Sigmoid colon (tissue), 6 donors: ENCODE measurements at regions not wholly inside any gene's neighbourhood (a gene's known extent, or its start where the extent isn't known, plus 50 kb on each side); places are given as distances from the start of the nearest gene placed in this dataset.

Experiments
- DNase-seq: peaks from one replicate; pipeline ENCODE4 v3.0.0-alpha.2; 2019
- H3K27ac ChIP-seq, 4 donors: fragments of 200-600 bp; sonication (generic); one replicate each; pipeline ENCODE4 v1.5.1; 2016 to 2019; ENCODE audit warnings: mild to moderate bottlenecking in 1 of 4
- H3K27me3 ChIP-seq, 3 donors: fragments of 200-600 bp; sonication (generic); one replicate each; pipeline ENCODE4 v1.5.1; 2019; ENCODE audit warnings: mild to moderate bottlenecking in 1 of 3
- H3K36me3 ChIP-seq, 4 donors: fragments of 200-600 bp; sonication (generic); one replicate each; pipeline ENCODE4 v1.5.1; 2016 to 2019
- H3K4me1 ChIP-seq, 4 donors: fragments of 200-600 bp; sonication (generic); one replicate each; pipeline ENCODE4 v1.5.1; 2017 to 2019
- H3K4me3 ChIP-seq, 4 donors: fragments of 200-600 bp; sonication (generic); one replicate each; pipeline ENCODE4 v1.5.1; 2017 to 2019; ENCODE audit warnings: mild to moderate bottlenecking in 2 of 4, moderate library complexity in 1 of 4
- H3K9me3 ChIP-seq, 4 donors: fragments of 200-600 bp in 3 of 4; sonication (generic) in 3 of 4; one replicate each; pipeline versions ENCODE4 v1.5.1 to v1.6.1; 2013 to 2019
- CTCF ChIP-seq, 4 experiments: fragments of 450-650 bp in 3 of 4; fragments of 200-600 bp in 1 of 4; IDR thresholded peaks; one replicate each; pipeline ENCODE4 v1.5.1; 2016 to 2019; ENCODE audit warnings: antibody characterized with exemption in 4 of 4, mild to moderate bottlenecking in 3 of 4, moderate library complexity in 2 of 4
- EP300 ChIP-seq, 4 donors: sonication (generic); formaldehyde crosslinking; IDR thresholded peaks; one replicate each; pipeline ENCODE4 v1.6.1; 2017; ENCODE audit warnings: antibody characterized with exemption in 4 of 4
- POLR2A ChIP-seq, 2 donors: fragments of 450-650 bp; IDR thresholded peaks; one replicate each; pipeline ENCODE4 v1.6.1; 2016; ENCODE audit warnings: antibody characterized with exemption in 2 of 2, mild to moderate bottlenecking in 2 of 2, moderate library complexity in 2 of 2
- POLR2AphosphoS5 ChIP-seq, 4 donors: sonication (generic); formaldehyde crosslinking; IDR thresholded peaks; one replicate each; pipeline ENCODE4 v1.6.1; 2017; ENCODE audit warnings: antibody characterized with exemption in 4 of 4
- WGBS, 2 donors: extraction: QIAGEN DNeasy Blood & Tissue Kit; methylation state at CpG; one replicate each; pipeline ENCODE4 v1.1.7; 2013; 5-methylcytosine and 5-hydroxymethylcytosine counted together
- intact Hi-C: fragments of 100-400 bp; cut with DNase I; formaldehyde crosslinking; loops from one replicate; pipeline ENCODE4 v1.15.1; 2023
- donor health status: healthy with polysubstance abuse.
- donor health status: healthy.

GRCh38 chr12:124175704-124176103 lies 119.2 kb upstream of the RFLNA start:
- 86 to 88% methylated on average over 9 of the region's 9 CpGs for WGBS, 2 donors
- no peaks in the 10 kb centered on the region for H3K9me3 ChIP-seq
- intact Hi-C loops = no loop called here
- no peak for TF ChIP-seq POLR2A (IDR thresholded peaks at IDR 0.05)
- TF ChIP-seq EP300 (IDR thresholded peaks at IDR 0.05) = no peak
- no peak for TF ChIP-seq POLR2AphosphoS5 (IDR thresholded peaks at IDR 0.05)
- TF ChIP-seq CTCF (IDR thresholded peaks at IDR 0.05) = no peak
- no peaks in the 10 kb centered on the region for H3K36me3 ChIP-seq
- peaks cover 0 to 4% (median 0%) of the 10 kb centered on the region in 4 donors for H3K4me1 ChIP-seq
- H3K27me3 ChIP-seq = no peaks in the 10 kb centered on the region
- H3K27ac ChIP-seq = no peak overlapping the region
- DNase-seq = no peak
- H3K4me3 ChIP-seq = no peak overlapping the region

- WGBS, 2 donors = 74 to 88% methylated on average over 10 of the region's 10 CpGs
- intact Hi-C loops = no loop called here
- no peaks in the 10 kb centered on the region for H3K4me1 ChIP-seq
Observed at GRCh38 chr12:124177276-124177950, 117.5 kb upstream of the RFLNA start.

GRCh38 chr12:124177951-124178316 lies 117.0 kb upstream of the RFLNA start:
- Histone ChIP-seq H3K9me3 (no peaks in the 10 kb centered on the region), H3K27me3 (no peaks in the 10 kb centered on the region), H3K36me3 (no peaks in the 10 kb centered on the region), H3K4me3 (no peak overlapping the region), H3K4me1 (no peaks in the 10 kb centered on the region), H3K27ac (no peak overlapping the region)
- WGBS, 2 donors = 96 to 98% methylated on average over 5 of the region's 5 CpGs
- no peak for DNase-seq
- TF ChIP-seq POLR2A (IDR thresholded peaks at IDR 0.05) (no peak), POLR2AphosphoS5 (IDR thresholded peaks at IDR 0.05) (no peak), CTCF (IDR thresholded peaks at IDR 0.05) (no peak), EP300 (IDR thresholded peaks at IDR 0.05) (no peak)
- intact Hi-C loops = no loop called here

More at GRCh38 chr12:124177276-124177950, 117.5 kb upstream of the RFLNA start:
- Histone ChIP-seq H3K9me3 (no peaks in the 10 kb centered on the region), H3K27ac (no peak overlapping the region), H3K27me3 (no peaks in the 10 kb centered on the region), H3K36me3 (no peaks in the 10 kb centered on the region), H3K4me3 (no peak overlapping the region)
- no peak for TF ChIP-seq POLR2A (IDR thresholded peaks at IDR 0.05)
- TF ChIP-seq POLR2AphosphoS5 (IDR thresholded peaks at IDR 0.05) = no peak
- no peak for TF ChIP-seq EP300 (IDR thresholded peaks at IDR 0.05)
- no peak for DNase-seq

GRCh38 chr12:124179936-124180607 lies 114.8 kb upstream of the RFLNA start:
- intact Hi-C loops = no loop called here
- DNase-seq = no peak

More at GRCh38 chr12:124179936-124180607, 114.8 kb upstream of the RFLNA start:
- H3K4me1 ChIP-seq = no peaks in the 10 kb centered on the region
- no peak overlapping the region for H3K4me3 ChIP-seq
- no peak overlapping the region for H3K27ac ChIP-seq
- H3K27me3 ChIP-seq = no peaks in the 10 kb centered on the region
- H3K9me3 ChIP-seq = no peaks in the 10 kb centered on the region
- WGBS, 2 donors = 87 to 93% methylated on average over 11 of the region's 11 CpGs
- no peaks in the 10 kb centered on the region for H3K36me3 ChIP-seq
- no peak for TF ChIP-seq CTCF (IDR thresholded peaks at IDR 0.05)
- TF ChIP-seq POLR2A (IDR thresholded peaks at IDR 0.05) = no peak
- no peak for TF ChIP-seq POLR2AphosphoS5 (IDR thresholded peaks at IDR 0.05)
- no peak for TF ChIP-seq EP300 (IDR thresholded peaks at IDR 0.05)
